ENCODE measurements at regions not wholly inside any gene's neighbourhood (a gene's known extent, or its start where the extent isn't known, plus 50 kb on each side); places are given as distances from the start of the nearest gene placed in this dataset.
A peak's percentile ranks its signal among the peaks of the same experiment; 100 is the strongest.

- Histone ChIP-seq H3K4me3 (ENCODE audit: low read depth, low read length) (no peak overlapping the region), H2AFZ (ENCODE audit: insufficient read depth, low read length, poor library complexity) (no peak overlapping the region), H2AK5ac (ENCODE audit: low read length) (no peak overlapping the region), H3K18ac (ENCODE audit: low read length) (no peak overlapping the region), H4K8ac (ENCODE audit: low read depth, low read length) (no peak overlapping the region), H3K4me1 (ENCODE audit: control insufficient read depth in 1 of 2, insufficient read depth in 2 of 2, low read length in 2 of 2) (peaks cover 0 to 2% of the 10 kb centered on the region in 2 experiments), H3K4ac (ENCODE audit: low read depth, low read length) (no peak overlapping the region), H4K91ac (ENCODE audit: low read depth, low read length) (no peak overlapping the region), H2BK12ac (ENCODE audit: low read length) (no peak overlapping the region), H3K4me2 (ENCODE audit: low read length) (no peak overlapping the region), H3K27me3 (ENCODE audit: insufficient read depth, low read length) (no peaks in the 10 kb centered on the region), H3K36me3 (ENCODE audit: control insufficient read depth in 1 of 2, insufficient read depth in 2 of 2, low read length in 2 of 2) (no peaks in the 10 kb centered on the region), H3K79me1 (ENCODE audit: low read length) (no peaks in the 10 kb centered on the region), H3K27ac (ENCODE audit: low read depth, low read length) (no peak overlapping the region), H3K23ac (ENCODE audit: low read length) (no peak overlapping the region), H2BK5ac (ENCODE audit: low read depth, low read length, poor library complexity) (no peak overlapping the region), H3K9me3 (ENCODE audit: insufficient read depth, low read depth, low read length) (no peaks in the 10 kb centered on the region), H3K14ac (ENCODE audit: low read length) (no peak overlapping the region), H3K79me2 (ENCODE audit: control insufficient read depth, insufficient read depth, low read length, poor library complexity) (no peaks in the 10 kb centered on the region), H4K12ac (ENCODE audit: low read depth, low read length) (no peak overlapping the region), H2BK120ac (ENCODE audit: insufficient read depth, low read length, poor library complexity) (no peak overlapping the region), H3K9ac (ENCODE audit: low read length) (no peak overlapping the region)
- DNase-seq, result no peak
- no CpG with 5 or more reads among the region's 1 CpG for WGBS (ENCODE audit: extremely low coverage, insufficient coverage, insufficient read length)
Measured at GRCh38 chr16:79388396-79388795, 212.1 kb downstream of the MAF start.

GRCh38 chr16:79386299-79386698, 214.2 kb downstream of the MAF start:
- H4K12ac ChIP-seq (ENCODE audit: low read depth, low read length), result no peak overlapping the region

GRCh38 chr16:79381603-79382042, 218.9 kb downstream of the MAF start:
- WGBS (ENCODE audit: extremely low coverage, insufficient coverage, insufficient read length), result no CpG with 5 or more reads among the region's 10 CpGs
- H3K23ac ChIP-seq (ENCODE audit: low read length), result no peak overlapping the region
- H3K9ac ChIP-seq (ENCODE audit: low read length), result no peak overlapping the region
- no peak overlapping the region for H3K27ac ChIP-seq (ENCODE audit: low read depth, low read length)
- no peaks in the 10 kb centered on the region for H3K36me3 ChIP-seq (ENCODE audit: control insufficient read depth in 1 of 2, insufficient read depth in 2 of 2, low read length in 2 of 2)
- no peak overlapping the region for H2AK5ac ChIP-seq (ENCODE audit: low read length)
- no peak overlapping the region for H3K4me3 ChIP-seq (ENCODE audit: low read depth, low read length)
- no peak overlapping the region for H4K91ac ChIP-seq (ENCODE audit: low read depth, low read length)
- H3K4me2 ChIP-seq (ENCODE audit: low read length), result no peak overlapping the region
- no peak overlapping the region for H3K14ac ChIP-seq (ENCODE audit: low read length)
- H3K79me2 ChIP-seq (ENCODE audit: control insufficient read depth, insufficient read depth, low read length, poor library complexity), result no peaks in the 10 kb centered on the region
- peak in 1 of 2 donors; percentile 12 for DNase-seq
- H2AFZ ChIP-seq (ENCODE audit: insufficient read depth, low read length, poor library complexity), result no peak overlapping the region
- no peak overlapping the region for H4K12ac ChIP-seq (ENCODE audit: low read depth, low read length)
- no peak overlapping the region for H2BK120ac ChIP-seq (ENCODE audit: insufficient read depth, low read length, poor library complexity)
- no peak overlapping the region for H4K8ac ChIP-seq (ENCODE audit: low read depth, low read length)
- H3K18ac ChIP-seq (ENCODE audit: low read length), result no peak overlapping the region
- no peak overlapping the region for H3K4ac ChIP-seq (ENCODE audit: low read depth, low read length)
- H3K27me3 ChIP-seq (ENCODE audit: insufficient read depth, low read length), result no peaks in the 10 kb centered on the region
- no peaks in the 10 kb centered on the region for H3K79me1 ChIP-seq (ENCODE audit: low read length)
- no peak overlapping the region for H2BK12ac ChIP-seq (ENCODE audit: low read length)
- no peak overlapping the region for H2BK5ac ChIP-seq (ENCODE audit: low read depth, low read length, poor library complexity)
- peaks cover 5 to 8% of the 10 kb centered on the region in 2 experiments for H3K4me1 ChIP-seq (ENCODE audit: control insufficient read depth in 1 of 2, insufficient read depth in 2 of 2, low read length in 2 of 2)
- no peaks in the 10 kb centered on the region for H3K9me3 ChIP-seq (ENCODE audit: insufficient read depth, low read depth, low read length)

More at GRCh38 chr16:79386299-79386698, 214.2 kb downstream of the MAF start:
- no peaks in the 10 kb centered on the region for H3K9me3 ChIP-seq (ENCODE audit: insufficient read depth, low read depth, low read length)
- H2AFZ ChIP-seq (ENCODE audit: insufficient read depth, low read length, poor library complexity), result no peak overlapping the region
- H3K18ac ChIP-seq (ENCODE audit: low read length), result no peak overlapping the region
- H3K27me3 ChIP-seq (ENCODE audit: insufficient read depth, low read length), result no peaks in the 10 kb centered on the region
- H3K4me1 ChIP-seq (ENCODE audit: control insufficient read depth in 1 of 2, insufficient read depth in 2 of 2, low read length in 2 of 2), result peaks cover 4% of the 10 kb centered on the region in 2 experiments
- no CpG with 5 or more reads among the region's 7 CpGs for WGBS (ENCODE audit: extremely low coverage, insufficient coverage, insufficient read length)
- H4K8ac ChIP-seq (ENCODE audit: low read depth, low read length), result no peak overlapping the region
- H2BK120ac ChIP-seq (ENCODE audit: insufficient read depth, low read length, poor library complexity), result no peak overlapping the region
- H3K9ac ChIP-seq (ENCODE audit: low read length), result no peak overlapping the region
- H2BK12ac ChIP-seq (ENCODE audit: low read length), result no peak overlapping the region
- H3K27ac ChIP-seq (ENCODE audit: low read depth, low read length), result no peak overlapping the region
- H3K79me2 ChIP-seq (ENCODE audit: control insufficient read depth, insufficient read depth, low read length, poor library complexity), result no peaks in the 10 kb centered on the region
- H3K4ac ChIP-seq (ENCODE audit: low read depth, low read length), result no peak overlapping the region
- no peak overlapping the region for H3K23ac ChIP-seq (ENCODE audit: low read length)
- no peak overlapping the region for H2BK5ac ChIP-seq (ENCODE audit: low read depth, low read length, poor library complexity)
- no peak overlapping the region for H4K91ac ChIP-seq (ENCODE audit: low read depth, low read length)
- no peak for DNase-seq
- H3K79me1 ChIP-seq (ENCODE audit: low read length), result no peaks in the 10 kb centered on the region
- H3K14ac ChIP-seq (ENCODE audit: low read length), result no peak overlapping the region
- no peak overlapping the region for H2AK5ac ChIP-seq (ENCODE audit: low read length)
- H3K4me3 ChIP-seq (ENCODE audit: low read depth, low read length), result no peak overlapping the region
- H3K4me2 ChIP-seq (ENCODE audit: low read length), result no peak overlapping the region
- H3K36me3 ChIP-seq (ENCODE audit: control insufficient read depth in 1 of 2, insufficient read depth in 2 of 2, low read length in 2 of 2), result no peaks in the 10 kb centered on the region

GRCh38 chr16:79380995-79381602, 219.4 kb downstream of the MAF start:
- H3K36me3 ChIP-seq (ENCODE audit: control insufficient read depth in 1 of 2, insufficient read depth in 2 of 2, low read length in 2 of 2), result no peaks in the 10 kb centered on the region

More at GRCh38 chr16:79380995-79381602, 219.4 kb downstream of the MAF start:
- peak in 1 of 2 donors; percentile 6 for DNase-seq
- Histone ChIP-seq H3K79me2 (ENCODE audit: control insufficient read depth, insufficient read depth, low read length, poor library complexity) (no peaks in the 10 kb centered on the region), H2BK5ac (ENCODE audit: low read depth, low read length, poor library complexity) (no peak overlapping the region), H3K79me1 (ENCODE audit: low read length) (no peaks in the 10 kb centered on the region), H3K4ac (ENCODE audit: low read depth, low read length) (no peak overlapping the region), H4K91ac (ENCODE audit: low read depth, low read length) (no peak overlapping the region), H2BK12ac (ENCODE audit: low read length) (no peak overlapping the region), H3K27me3 (ENCODE audit: insufficient read depth, low read length) (no peaks in the 10 kb centered on the region), H4K8ac (ENCODE audit: low read depth, low read length) (no peak overlapping the region), H2AFZ (ENCODE audit: insufficient read depth, low read length, poor library complexity) (no peak overlapping the region), H3K4me1 (ENCODE audit: control insufficient read depth in 1 of 2, insufficient read depth in 2 of 2, low read length in 2 of 2) (peaks cover 5 to 8% of the 10 kb centered on the region in 2 experiments), H3K9me3 (ENCODE audit: insufficient read depth, low read depth, low read length) (no peaks in the 10 kb centered on the region), H3K27ac (ENCODE audit: low read depth, low read length) (no peak overlapping the region), H4K12ac (ENCODE audit: low read depth, low read length) (no peak overlapping the region), H2AK5ac (ENCODE audit: low read length) (no peak overlapping the region), H2BK120ac (ENCODE audit: insufficient read depth, low read length, poor library complexity) (no peak overlapping the region), H3K18ac (ENCODE audit: low read length) (no peak overlapping the region), H3K4me3 (ENCODE audit: low read depth, low read length) (no peak overlapping the region), H3K9ac (ENCODE audit: low read length) (no peak overlapping the region), H3K14ac (ENCODE audit: low read length) (no peak overlapping the region), H3K23ac (ENCODE audit: low read length) (no peak overlapping the region), H3K4me2 (ENCODE audit: low read length) (no peak overlapping the region)
- WGBS (ENCODE audit: extremely low coverage, insufficient coverage, insufficient read length), result no CpG with 5 or more reads among the region's 9 CpGs

All from trophoblast cell (in vitro differentiated cells and primary cell).